Astrocyte of the cerebellum (primary cell): ENCODE measurements at regions not wholly inside any gene's neighbourhood (a gene's known extent, or its start where the extent isn't known, plus 50 kb on each side); places are given as distances from the start of the nearest gene placed in this dataset.

Source experiments
- DNase-seq: peaks from one replicate; pipeline ENCODE4 v3.0.0-alpha.2; 2011; ENCODE audit warnings: low read depth
- H3K4me3 ChIP-seq: 2 replicates; pipeline ENCODE4 v1.5.1; 2011; ENCODE audit warnings: mild to moderate bottlenecking, low read depth, low read length, moderate library complexity
- in situ Hi-C: cut with HindIII; loops from 2 replicates; pipeline ENCODE4 v1.10.0; 2017; ENCODE audit warnings: low sequenced_read_pairs
- TF ChIP-seq, protein P1 (sequence below): IDR thresholded peaks from 2 replicates; pipeline ENCODE4 v1.5.1; 2012; ENCODE audit warnings: low read length, low read depth, moderate library complexity, mild to moderate bottlenecking; ENCODE audit errors: missing control alignments

DNA sequence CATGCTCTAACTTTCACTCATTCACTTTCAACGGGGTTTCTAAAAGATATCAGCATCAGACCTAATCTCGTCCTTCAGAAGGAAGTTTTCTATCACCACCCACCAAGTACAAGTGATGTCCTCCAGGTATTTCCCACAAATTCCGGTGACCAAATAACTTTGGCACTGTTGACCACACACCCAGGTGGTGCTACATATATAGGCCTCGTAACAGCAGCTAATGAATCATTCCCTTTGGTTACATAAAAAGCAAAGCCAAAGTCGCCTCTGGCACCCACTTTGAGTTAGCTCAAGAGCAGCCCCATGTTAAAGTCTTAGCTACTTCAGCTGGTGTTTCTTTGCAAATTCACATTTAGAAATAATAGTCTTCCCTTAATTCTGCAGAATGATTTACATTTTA, 138.2 kb upstream of the OSR1 start:
- H3K4me3 ChIP-seq, result no peak overlapping the region
- no peak for DNase-seq
- TF ChIP-seq, protein P1, sequence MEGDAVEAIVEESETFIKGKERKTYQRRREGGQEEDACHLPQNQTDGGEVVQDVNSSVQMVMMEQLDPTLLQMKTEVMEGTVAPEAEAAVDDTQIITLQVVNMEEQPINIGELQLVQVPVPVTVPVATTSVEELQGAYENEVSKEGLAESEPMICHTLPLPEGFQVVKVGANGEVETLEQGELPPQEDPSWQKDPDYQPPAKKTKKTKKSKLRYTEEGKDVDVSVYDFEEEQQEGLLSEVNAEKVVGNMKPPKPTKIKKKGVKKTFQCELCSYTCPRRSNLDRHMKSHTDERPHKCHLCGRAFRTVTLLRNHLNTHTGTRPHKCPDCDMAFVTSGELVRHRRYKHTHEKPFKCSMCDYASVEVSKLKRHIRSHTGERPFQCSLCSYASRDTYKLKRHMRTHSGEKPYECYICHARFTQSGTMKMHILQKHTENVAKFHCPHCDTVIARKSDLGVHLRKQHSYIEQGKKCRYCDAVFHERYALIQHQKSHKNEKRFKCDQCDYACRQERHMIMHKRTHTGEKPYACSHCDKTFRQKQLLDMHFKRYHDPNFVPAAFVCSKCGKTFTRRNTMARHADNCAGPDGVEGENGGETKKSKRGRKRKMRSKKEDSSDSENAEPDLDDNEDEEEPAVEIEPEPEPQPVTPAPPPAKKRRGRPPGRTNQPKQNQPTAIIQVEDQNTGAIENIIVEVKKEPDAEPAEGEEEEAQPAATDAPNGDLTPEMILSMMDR, result no peak
- in situ Hi-C loops, result no loop called here

DNA sequence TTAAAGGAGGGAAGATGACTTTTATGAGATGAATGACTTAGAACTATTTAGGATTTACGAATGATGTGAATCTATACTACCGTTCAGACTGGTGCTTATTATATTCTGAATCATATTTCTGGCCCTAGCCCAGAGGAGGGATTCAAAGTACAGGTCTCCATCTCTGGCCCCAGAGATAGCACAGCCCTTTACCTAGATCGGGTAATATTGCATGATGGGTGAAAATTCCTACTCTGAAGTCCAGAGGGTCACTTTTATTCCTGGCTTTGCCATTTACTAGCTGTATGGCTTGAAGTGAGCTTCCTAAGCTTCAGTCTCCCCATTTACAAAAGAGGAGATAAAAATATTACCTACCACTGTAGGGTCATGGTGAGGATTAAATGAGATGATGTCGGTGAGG, 135.8 kb upstream of the OSR1 start:
- TF ChIP-seq, protein P1, result no peak
- no peak for DNase-seq
- in situ Hi-C loops, result no loop called here
- H3K4me3 ChIP-seq, result no peak overlapping the region

DNA sequence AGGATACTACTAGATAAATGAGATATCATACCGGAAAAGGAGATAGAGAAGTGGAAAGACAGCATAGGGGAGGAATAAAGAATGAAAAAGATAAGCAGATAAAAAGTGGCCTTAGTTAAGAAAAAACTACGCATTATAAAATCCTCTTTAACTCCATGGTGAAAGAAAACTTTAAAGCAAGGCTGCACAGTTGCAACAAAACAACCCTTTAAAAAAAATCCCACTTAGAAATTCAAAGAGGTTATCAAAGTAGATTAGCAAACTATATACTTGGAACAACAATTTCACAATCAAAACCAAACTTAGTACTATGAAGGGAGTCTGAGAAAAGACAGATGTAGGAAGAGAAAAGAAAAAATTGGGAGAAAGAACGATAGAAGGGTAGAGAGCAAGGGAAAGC, 133.4 kb upstream of the OSR1 start:
- TF ChIP-seq, protein P1, result no peak
- in situ Hi-C loops, result no loop called here
- no peak for DNase-seq

DNA sequence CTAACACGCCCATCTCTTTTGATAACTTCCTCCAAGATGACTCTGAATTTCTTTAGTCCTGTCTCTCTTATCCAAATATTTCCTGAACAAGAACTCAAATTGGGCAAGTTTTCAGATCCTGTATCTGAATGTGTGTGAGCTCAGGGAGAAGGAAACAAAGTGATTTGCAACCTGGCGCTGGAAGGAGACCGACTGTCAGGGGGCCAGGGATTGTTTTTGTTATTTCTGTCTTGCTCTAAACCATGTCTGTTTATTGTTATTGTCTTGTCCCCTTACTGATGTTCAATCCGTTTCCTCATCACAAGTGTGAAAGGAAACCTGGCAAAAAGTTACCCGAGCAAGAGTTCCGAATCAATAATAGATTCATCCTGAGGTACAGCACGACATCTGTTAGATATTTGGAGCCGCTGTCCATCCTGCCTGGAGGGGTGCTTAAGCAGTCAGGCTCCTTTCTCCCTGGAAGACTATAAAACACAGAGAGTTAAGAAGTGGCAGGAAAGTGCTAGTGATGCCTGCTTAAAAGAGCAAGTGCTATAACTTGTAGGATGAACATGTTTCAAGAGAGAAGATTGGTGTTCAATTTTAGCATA, 132.5 kb upstream of the OSR1 start:
- H3K4me3 ChIP-seq, result no peak overlapping the region
- no peak for DNase-seq
- in situ Hi-C loops, result no loop called here
- TF ChIP-seq, protein P1, result no peak

More for the DNA sequence above, 133.4 kb upstream of the OSR1 start:
- H3K4me3 ChIP-seq, result no peak overlapping the region

DNA sequence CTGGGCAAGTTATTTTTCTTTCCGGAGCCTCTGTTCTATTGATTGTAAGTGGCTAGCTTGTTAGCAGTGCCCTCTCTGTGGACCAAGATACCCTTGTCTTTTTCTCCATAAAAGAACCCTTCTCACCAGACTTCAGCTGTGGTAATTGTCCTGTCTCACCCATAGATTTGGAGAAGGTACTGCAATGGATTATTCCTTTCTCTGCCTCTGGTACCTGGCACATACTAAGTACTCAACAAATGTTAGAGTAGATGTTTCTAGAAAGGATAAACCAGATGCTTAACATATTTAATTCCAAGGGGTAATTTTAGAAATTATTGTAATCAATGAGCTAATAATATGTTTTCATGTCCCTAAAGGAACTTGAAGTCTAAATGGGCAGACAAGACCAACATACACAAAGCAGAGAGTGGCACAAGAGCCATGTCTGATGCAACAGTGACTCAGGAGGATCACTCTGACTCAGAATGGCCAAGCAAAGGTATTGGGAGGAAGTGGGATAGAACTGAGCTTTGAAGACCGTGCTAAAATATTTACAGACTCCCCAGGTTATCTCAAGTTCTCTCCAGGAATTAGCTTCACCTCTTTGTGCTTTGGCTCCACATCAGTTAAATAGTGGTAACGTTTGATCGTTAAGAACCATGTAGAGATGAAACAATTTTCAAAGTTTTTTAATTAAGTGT, 129.7 kb upstream of the OSR1 start:
- in situ Hi-C loops, result no loop called here
- TF ChIP-seq, protein P1, result no peak
- no peak for DNase-seq
- H3K4me3 ChIP-seq, result no peak overlapping the region

DNA sequence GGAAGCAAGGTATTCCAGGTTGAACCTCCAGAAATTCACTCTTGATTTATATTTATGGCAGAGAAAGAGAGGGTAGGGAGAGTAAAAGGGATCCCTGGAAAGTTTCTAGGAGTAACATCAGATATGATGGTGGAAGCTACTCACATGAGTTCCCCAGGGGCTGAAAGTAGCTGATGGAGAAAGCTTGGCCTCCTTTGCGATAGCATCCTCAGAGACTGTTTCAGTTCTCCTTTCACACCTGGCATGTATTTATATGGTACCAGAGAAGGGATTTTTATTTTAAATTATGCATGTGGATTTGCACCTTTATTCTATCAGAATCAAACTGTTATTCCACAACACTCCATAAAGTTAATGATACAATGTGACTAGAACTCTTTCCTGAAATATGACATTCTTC, 126.3 kb upstream of the OSR1 start:
- no peak overlapping the region for H3K4me3 ChIP-seq
- TF ChIP-seq, protein P1, result no peak
- in situ Hi-C loops, result no loop called here
- no peak for DNase-seq
